ENCODE measurements at regions not wholly inside any gene's neighbourhood (a gene's known extent, or its start where the extent isn't known, plus 50 kb on each side); places are given as distances from the start of the nearest gene placed in this dataset.

DNA sequence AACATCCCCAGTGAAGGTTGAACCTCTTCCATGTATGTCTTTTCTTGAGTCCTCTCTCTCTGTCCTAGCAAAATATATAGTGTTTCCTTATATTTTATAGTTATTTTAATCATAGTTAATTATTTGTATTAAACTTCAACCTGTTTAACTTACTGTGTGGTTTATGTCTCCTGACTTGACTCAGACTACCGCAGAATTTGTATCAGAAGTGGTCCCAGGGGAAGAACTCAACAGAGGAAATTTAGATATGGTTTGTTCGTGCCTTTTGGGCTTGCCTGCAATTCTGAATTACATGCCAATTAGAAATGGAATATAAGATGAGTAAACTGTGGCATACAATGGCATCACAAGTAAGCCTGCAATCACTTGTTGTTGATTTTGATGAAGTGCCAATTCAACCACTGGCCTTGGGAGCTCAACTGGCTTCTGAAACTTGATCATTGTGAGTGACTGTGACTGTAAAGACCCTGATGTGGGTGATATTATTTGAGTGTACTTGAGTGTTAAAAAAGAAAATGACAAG is 1459.5 kb upstream of the PCDH20 start:
- TF ChIP-seq, protein P1, sequence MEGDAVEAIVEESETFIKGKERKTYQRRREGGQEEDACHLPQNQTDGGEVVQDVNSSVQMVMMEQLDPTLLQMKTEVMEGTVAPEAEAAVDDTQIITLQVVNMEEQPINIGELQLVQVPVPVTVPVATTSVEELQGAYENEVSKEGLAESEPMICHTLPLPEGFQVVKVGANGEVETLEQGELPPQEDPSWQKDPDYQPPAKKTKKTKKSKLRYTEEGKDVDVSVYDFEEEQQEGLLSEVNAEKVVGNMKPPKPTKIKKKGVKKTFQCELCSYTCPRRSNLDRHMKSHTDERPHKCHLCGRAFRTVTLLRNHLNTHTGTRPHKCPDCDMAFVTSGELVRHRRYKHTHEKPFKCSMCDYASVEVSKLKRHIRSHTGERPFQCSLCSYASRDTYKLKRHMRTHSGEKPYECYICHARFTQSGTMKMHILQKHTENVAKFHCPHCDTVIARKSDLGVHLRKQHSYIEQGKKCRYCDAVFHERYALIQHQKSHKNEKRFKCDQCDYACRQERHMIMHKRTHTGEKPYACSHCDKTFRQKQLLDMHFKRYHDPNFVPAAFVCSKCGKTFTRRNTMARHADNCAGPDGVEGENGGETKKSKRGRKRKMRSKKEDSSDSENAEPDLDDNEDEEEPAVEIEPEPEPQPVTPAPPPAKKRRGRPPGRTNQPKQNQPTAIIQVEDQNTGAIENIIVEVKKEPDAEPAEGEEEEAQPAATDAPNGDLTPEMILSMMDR (IDR thresholded peaks at IDR 0.05): no peak
- TF ChIP-seq POLR2A (IDR thresholded peaks at IDR 0.05): no peak
